B cell (primary cell): ENCODE measurements at regions not wholly inside any gene's neighbourhood (a gene's known extent, or its start where the extent isn't known, plus 50 kb on each side); places are given as distances from the start of the nearest gene placed in this dataset.

Experiments
- ATAC-seq: fragments of 200-7000 bp; cut with Tn5 transposase; one replicate; pipeline ENCODE4 v1.10.0; 2021; ENCODE audit warnings: low read depth, mild to moderate bottlenecking, moderate number of reproducible peaks, moderate library complexity
- CTCF ChIA-PET: fragments of 350-600 bp; sonication (Branson Sonifier 250); formaldehyde crosslinking; loops from one replicate; lab custom pipeline; 2021; ENCODE audit warnings: antibody characterized with exemption, inconsistent platforms; lab: Charles Lee
- POLR2A ChIA-PET: fragments of 350-600 bp; sonication (Branson Sonifier 250); formaldehyde crosslinking; loops from one replicate; lab custom pipeline; 2021; ENCODE audit warnings: antibody characterized with exemption; lab: Charles Lee
- DNase-seq: peaks from one replicate; pipeline ENCODE4 v3.0.0; 2013
- H2AFZ ChIP-seq: 2 replicates; pipeline ENCODE4 v1.6.1; 2012; ENCODE audit warnings: mild to moderate bottlenecking, low read depth, low read length; ENCODE audit not compliant: insufficient read depth, poor library complexity, severe bottlenecking
- H3K27ac ChIP-seq, 2 donors: 1 replicate in 1 of 2; 2 replicates in 1 of 2; pipeline ENCODE4 v1.5.1; 2012 to 2013; ENCODE audit warnings: low read length in 2 of 2, mild to moderate bottlenecking in 2 of 2, moderate library complexity in 1 of 2
- H3K27me3 ChIP-seq, 4 experiments: fragments of 200-600 bp in 1 of 4; sonication (generic) in 1 of 4; replicated peaks in 1 of 4; 1 replicate in 2 of 4; 2 replicates in 2 of 4; pipeline versions ENCODE4 v1.6.1 to v1.7.0; 2013 to 2016; ENCODE audit warnings: low read length in 3 of 4, mild to moderate bottlenecking in 2 of 4, mixed read lengths in 1 of 4, moderate library complexity in 1 of 4; ENCODE audit not compliant: insufficient read depth in 4 of 4, control insufficient read depth in 3 of 4; ENCODE audit errors: control extremely low read depth in 1 of 4
- H3K36me3 ChIP-seq, 2 experiments: replicated peaks in 1 of 2; 1 replicate in 1 of 2; 2 replicates in 1 of 2; pipeline versions ENCODE4 v1.6.1 to v1.7.1; 2013; ENCODE audit warnings: low read length in 1 of 2; ENCODE audit not compliant: insufficient read depth in 2 of 2, control insufficient read depth in 1 of 2; ENCODE audit errors: control extremely low read depth in 1 of 2, extremely low read depth in 1 of 2
- H3K4me1 ChIP-seq, 2 donors: fragments of 200-600 bp in 1 of 2; sonication (generic) in 1 of 2; 1 replicate in 1 of 2; 2 replicates in 1 of 2; pipeline versions ENCODE4 v1.5.1 to v1.6.1; 2013 to 2017; ENCODE audit warnings: low read length in 2 of 2; ENCODE audit not compliant: control insufficient read depth in 2 of 2, insufficient read depth in 2 of 2
- H3K4me2 ChIP-seq: replicated peaks from 2 replicates; pipeline ENCODE3; 2012; ENCODE audit warnings: mild to moderate bottlenecking, low read depth, low read length; ENCODE audit not compliant: poor library complexity, severe bottlenecking
- H3K4me3 ChIP-seq, 5 experiments: fragments of 200-600 bp in 1 of 5; sonication (generic) in 1 of 5; 1 replicate in 3 of 5; 2 replicates in 2 of 5; pipeline versions ENCODE4 v1.5.1 to v1.7.0; 2011 to 2016; ENCODE audit warnings: low read length in 4 of 5, mild to moderate bottlenecking in 4 of 5, low read depth in 2 of 5, control low read depth in 1 of 5, moderate library complexity in 1 of 5; ENCODE audit not compliant: insufficient read depth in 1 of 5; ENCODE audit errors: control extremely low read depth in 1 of 5, extremely low read depth in 1 of 5
- H3K79me2 ChIP-seq: fragments of 200-600 bp; sonication (generic); one replicate; pipeline ENCODE4 v1.6.0; 2016; ENCODE audit warnings: low read length; ENCODE audit not compliant: control insufficient read depth, insufficient read depth
- H3K9ac ChIP-seq: fragments of 200-600 bp; sonication (generic); 2 replicates; pipeline ENCODE4 v1.6.1; 2017; ENCODE audit warnings: mild to moderate bottlenecking, low read length, moderate library complexity
- H3K9me3 ChIP-seq, 3 donors: one replicate each; pipeline versions ENCODE4 v1.6.1 to v1.7.1; 2013; ENCODE audit warnings: low read length in 2 of 3; ENCODE audit not compliant: control insufficient read depth in 2 of 3, insufficient read depth in 1 of 3; ENCODE audit errors: control extremely low read depth in 1 of 3
- H4K20me1 ChIP-seq: 2 replicates; pipeline ENCODE4 v1.6.0; 2012; ENCODE audit warnings: mild to moderate bottlenecking, low read length; ENCODE audit not compliant: insufficient read depth, control insufficient read depth, poor library complexity, severe bottlenecking
- H3K27ac Mint-ChIP-seq: one replicate; pipeline ENCODE4 v1.8.0; 2021; ENCODE audit warnings: mixed read lengths
- H3K27me3 Mint-ChIP-seq: one replicate; pipeline ENCODE4 v1.8.0; 2021; ENCODE audit warnings: mixed read lengths
- H3K4me1 Mint-ChIP-seq: one replicate; pipeline ENCODE4 v1.8.0; 2021; ENCODE audit warnings: mixed read lengths
- H3K4me3 Mint-ChIP-seq: one replicate; pipeline ENCODE4 v1.8.0; 2021; ENCODE audit warnings: mixed read lengths
- H3K9me3 Mint-ChIP-seq: one replicate; pipeline ENCODE4 v1.8.0; 2022; ENCODE audit warnings: mixed read lengths; ENCODE audit not compliant: insufficient read depth
- CTCF ChIP-seq: fragments of 200-600 bp; IDR thresholded peaks from one replicate; pipeline ENCODE4 v1.8.0; 2022; ENCODE audit warnings: antibody characterized with exemption, mild to moderate bottlenecking
- EZH2 ChIP-seq: IDR thresholded peaks from 2 replicates; pipeline ENCODE4 v1.6.1; 2012; ENCODE audit warnings: borderline replicate concordance, low read depth, mild to moderate bottlenecking, moderate library complexity, low read length; ENCODE audit not compliant: insufficient read depth, poor library complexity, severe bottlenecking
- WGBS: methylation state at CpG from one replicate; pipeline ENCODE4 v1.1.5; 2013; ENCODE audit warnings: missing lambda C conversion rate; ENCODE audit not compliant: insufficient coverage; 5-methylcytosine and 5-hydroxymethylcytosine counted together
- intact Hi-C: fragments of 100-400 bp; cut with micrococcal nuclease; formaldehyde crosslinking; loops from one replicate; pipeline ENCODE4 v1.10.0; 2022

- Histone ChIP-seq H3K4me3 (no peak overlapping the region), H4K20me1 (no peaks in the 10 kb centered on the region), H3K36me3 (no peaks in the 10 kb centered on the region), H3K9me3 (no peaks in the 10 kb centered on the region), H3K4me2 (no peak overlapping the region), H3K79me2 (no peaks in the 10 kb centered on the region), H3K4me1 (no peaks in the 10 kb centered on the region), H2AFZ (no peak overlapping the region), H3K27ac (no peak overlapping the region), H3K27me3 (peaks cover 0 to 4% (median 0%) of the 10 kb centered on the region in 4 experiments), H3K9ac (no peak overlapping the region)
- DNase-seq (no peak), ATAC-seq (no peak)
- ChIA-PET POLR2A (no interaction called here), CTCF (no interaction called here)
- H3K4me3 Mint-ChIP-seq = no peak overlapping the region
- TF ChIP-seq EZH2 = no peak
- TF ChIP-seq CTCF = no peak
- peaks cover 20% of the 10 kb centered on the region for H3K27me3 Mint-ChIP-seq
- WGBS = 69% methylated on average over 6 of the region's 11 CpGs
- intact Hi-C loops = no loop called here
- no peaks in the 10 kb centered on the region for H3K4me1 Mint-ChIP-seq
- H3K9me3 Mint-ChIP-seq = no peaks in the 10 kb centered on the region
- H3K27ac Mint-ChIP-seq = no peak overlapping the region
Measured at GRCh38 chr11:116488836-116489389, 283.9 kb downstream of the BUD13 start.

- Histone ChIP-seq H3K9ac (no peak overlapping the region), H3K27me3 (peaks cover 0 to 7% (median 0%) of the 10 kb centered on the region in 4 experiments), H3K36me3 (no peaks in the 10 kb centered on the region), H3K4me3 (no peak overlapping the region), H3K4me2 (no peak overlapping the region), H2AFZ (no peak overlapping the region), H3K27ac (no peak overlapping the region), H3K9me3 (no peaks in the 10 kb centered on the region), H3K79me2 (no peaks in the 10 kb centered on the region), H4K20me1 (no peaks in the 10 kb centered on the region), H3K4me1 (no peaks in the 10 kb centered on the region)
- CTCF ChIA-PET = no interaction called here
- peaks cover 23% of the 10 kb centered on the region for H3K27me3 Mint-ChIP-seq
- no peak overlapping the region for H3K27ac Mint-ChIP-seq
- POLR2A ChIA-PET = no interaction called here
- DNase-seq = no peak
- intact Hi-C loops = no loop called here
- no peak overlapping the region for H3K4me3 Mint-ChIP-seq
- H3K9me3 Mint-ChIP-seq = no peaks in the 10 kb centered on the region
- ATAC-seq = no peak
- no peak for TF ChIP-seq CTCF
- TF ChIP-seq EZH2 = no peak
- H3K4me1 Mint-ChIP-seq = no peaks in the 10 kb centered on the region
- WGBS = 100% methylated on average over 1 of the region's 4 CpGs
Measured at GRCh38 chr11:116485425-116485824, 287.4 kb downstream of the BUD13 start.
